ENCODE measurements at regions not wholly inside any gene's neighbourhood (a gene's known extent, or its start where the extent isn't known, plus 50 kb on each side); places are given as distances from the start of the nearest gene placed in this dataset.

DNA sequence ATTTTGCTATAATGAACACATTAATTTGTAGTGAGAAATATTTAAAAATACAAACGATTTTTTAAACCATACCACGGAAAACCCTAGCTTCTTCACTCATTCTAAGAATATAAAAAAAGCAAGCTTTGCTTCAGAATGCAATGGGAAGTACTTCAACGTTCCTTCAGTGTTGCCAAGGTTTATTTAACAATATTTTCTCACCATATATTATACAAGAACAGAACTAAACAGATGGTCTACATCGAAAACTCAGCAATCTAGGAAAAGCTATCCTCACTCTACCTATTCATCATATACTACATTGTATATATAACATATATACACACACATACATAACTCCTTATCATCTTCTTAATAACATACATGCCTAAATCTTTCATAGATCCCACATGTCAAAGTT, 1047.4 kb downstream of the IGSF11 start:
- no peak for DNase-seq

DNA sequence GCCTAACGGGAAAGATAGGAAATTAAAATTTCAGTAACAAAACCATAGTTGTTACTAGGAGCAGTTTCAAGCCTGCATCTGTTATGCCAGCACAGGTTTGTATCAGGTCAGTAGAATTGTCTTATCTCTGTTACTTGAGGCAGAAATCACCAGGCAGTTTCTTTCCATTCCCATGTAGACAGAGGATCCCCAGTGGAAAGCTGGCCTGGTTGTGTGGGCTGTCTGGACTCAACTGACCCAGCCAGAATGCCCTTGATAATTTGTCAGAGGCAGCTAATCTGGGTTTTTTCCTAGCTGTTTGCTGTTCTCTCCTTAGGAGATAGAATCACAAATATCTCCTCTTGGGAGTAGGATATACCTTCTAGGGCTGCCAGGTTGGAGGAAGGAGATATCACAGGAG, 1044.7 kb downstream of the IGSF11 start:
- no peak for DNase-seq

DNA sequence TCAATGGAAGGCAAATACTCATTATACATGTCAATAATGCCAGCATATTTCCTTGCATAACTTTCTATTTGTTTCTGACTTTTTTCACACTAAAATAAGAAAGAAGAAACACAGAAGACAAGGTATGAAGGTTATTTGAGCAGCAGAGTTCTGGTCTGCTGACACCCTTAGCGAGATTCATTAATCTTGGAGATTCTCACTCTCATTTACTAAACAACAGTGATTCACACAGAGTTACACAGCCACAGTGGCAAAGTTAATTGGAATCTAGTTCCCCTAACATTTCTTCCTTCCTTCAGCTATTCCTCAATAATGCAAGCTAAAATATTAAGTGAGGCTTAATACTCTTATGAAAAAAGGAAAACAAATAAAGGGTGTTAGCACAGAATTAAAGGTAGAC, 1044.0 kb downstream of the IGSF11 start:
- DNase-seq, result no peak

DNA sequence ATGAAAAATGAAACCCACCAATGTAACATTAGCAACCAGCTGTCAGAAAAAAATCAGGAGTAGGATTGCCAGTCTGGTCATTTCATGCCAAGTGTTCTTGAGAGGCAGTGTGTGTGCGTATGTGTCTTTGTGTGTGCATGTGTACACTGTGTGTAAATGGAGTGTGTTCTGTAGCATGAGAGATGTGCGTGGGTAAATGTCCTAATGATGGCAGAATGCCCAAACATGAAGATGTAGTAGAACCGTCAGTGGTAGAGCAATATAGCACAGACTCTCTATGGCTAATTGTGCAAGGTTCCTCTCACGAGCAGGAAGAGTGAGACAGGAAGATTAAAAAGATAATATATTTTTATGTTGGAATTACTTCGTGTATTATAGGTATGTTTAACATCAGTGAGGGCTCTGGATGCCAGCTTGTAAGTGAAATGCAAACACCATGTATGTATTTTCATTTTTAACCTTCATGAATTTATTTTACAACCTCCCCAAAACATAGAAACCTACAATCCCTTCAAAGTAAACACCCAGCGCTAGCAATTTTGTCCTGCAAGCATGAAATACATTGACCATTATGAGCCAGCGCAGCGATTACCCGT, 1038.7 kb downstream of the IGSF11 start:
- DNase-seq, result no peak

DNA sequence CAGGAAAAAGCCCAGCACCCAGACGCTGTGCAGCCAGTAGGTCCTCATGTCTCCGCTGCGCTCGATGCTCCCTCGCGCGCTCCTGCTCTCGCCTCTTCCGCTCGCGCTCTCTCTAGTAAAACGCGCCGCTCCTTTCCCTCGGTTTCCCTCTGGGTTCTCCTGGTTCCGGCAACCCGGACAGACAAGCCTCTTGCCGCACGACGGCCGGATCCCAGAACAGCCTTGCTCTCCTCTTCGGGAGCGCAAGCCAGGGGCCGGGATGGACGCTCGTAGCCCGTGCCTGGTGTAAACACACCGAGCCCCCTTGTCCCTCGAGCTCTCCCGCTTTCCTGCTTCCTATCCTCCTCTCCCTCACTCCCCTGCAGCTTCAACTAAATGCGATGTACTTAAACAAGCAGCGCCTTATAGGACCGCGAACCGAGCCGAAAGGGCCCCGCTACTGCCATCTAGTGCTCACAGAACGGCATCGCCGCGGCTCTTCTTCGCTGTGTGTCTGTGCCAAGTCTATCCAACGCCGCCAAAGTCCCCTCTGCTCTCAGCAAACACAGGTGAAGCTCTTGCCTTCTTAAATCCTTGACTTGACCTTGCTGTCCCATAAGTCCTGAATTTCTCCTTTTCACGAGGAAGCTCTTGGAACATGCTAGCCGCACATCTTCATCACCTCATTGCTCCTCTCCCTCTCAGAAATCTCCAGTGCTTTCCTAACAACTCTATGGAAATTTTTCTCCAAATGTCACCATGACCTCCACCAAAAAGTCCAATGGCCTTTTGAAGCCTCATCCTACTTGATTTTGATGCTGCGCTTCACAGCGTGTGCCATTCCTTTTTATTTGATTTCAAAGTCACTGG, 1037.2 kb downstream of the IGSF11 start:
- DNase-seq, result peak in 13 of 14 donors; percentile 39 to 83 (median 69)

DNA sequence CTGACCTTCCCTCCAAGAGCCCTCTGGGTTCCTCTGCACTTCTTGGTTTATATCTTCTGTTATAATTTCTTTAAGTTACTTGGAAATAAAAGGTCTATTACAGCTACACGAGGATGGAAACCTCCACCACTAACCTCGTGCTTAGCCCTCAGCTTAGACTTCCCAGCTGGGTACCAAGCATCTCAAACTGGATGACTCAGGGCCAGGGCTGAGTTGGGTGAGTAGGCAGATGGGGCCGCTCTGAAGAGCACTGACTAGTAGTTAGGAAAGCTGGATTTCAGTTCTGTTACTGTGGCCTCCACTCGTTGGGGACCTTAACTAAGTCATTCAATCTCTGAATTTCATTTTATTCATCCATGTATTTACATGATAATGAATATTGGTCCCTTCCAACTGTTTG, 1036.6 kb downstream of the IGSF11 start:
- DNase-seq, result no peak

DNA sequence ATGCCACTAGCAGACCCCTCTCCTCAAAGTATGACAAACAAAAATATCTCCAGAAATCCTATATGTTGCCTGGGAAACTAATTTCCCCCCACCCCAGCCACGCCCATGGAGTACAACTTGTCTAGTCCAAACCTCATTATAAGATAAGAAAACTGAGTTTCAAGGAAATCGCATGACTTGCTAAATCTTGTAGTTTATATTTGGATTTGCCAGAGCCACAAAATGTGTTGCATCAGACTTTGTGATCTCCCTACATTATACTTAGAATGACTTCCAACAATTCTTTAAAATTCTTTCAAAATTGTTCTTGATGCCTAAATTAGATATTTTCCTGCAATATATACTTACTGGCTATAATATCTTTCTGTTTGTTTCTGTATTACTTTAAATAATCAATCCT, 1034.4 kb downstream of the IGSF11 start:
- no peak for DNase-seq

DNA sequence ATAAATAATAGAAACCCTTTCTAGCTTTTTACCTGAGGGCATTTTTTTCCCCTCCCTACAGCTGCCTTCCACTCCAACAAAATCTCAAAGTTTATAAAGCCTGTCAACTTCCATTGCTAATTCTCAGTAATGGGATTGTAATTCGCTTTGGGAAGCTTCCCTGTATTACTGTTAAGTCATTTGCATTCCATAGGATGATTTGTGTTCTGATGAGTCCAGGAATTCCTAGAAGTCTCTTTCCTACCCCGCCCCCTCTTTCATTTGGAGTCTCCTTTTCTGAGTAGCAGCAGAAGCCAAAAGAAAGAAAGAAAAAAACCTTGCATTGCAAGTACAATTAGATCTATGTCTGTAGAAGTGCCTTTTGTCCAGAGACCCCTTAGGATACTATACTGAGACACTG, 1033.3 kb downstream of the IGSF11 start:
- DNase-seq, result no peak

DNA sequence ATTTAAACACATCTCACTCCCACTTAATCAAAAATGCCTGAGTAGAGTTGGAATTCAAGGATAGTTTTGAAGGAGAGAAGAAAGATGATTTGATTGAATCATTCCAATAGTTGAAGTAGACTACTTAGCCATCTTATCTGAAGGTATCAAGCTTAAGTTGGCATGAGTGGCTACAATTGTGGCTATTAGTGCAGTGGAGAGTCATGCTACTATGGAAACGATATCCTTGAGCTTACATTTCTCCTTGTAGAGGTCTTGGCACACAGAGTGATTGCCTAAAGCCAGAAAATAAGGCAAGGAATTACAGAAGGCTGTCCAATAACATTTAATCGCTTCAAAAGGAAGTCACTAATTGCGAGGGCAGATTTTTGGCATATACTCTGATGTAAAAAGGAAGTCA, 1022.7 kb downstream of the IGSF11 start:
- no peak for DNase-seq

DNA sequence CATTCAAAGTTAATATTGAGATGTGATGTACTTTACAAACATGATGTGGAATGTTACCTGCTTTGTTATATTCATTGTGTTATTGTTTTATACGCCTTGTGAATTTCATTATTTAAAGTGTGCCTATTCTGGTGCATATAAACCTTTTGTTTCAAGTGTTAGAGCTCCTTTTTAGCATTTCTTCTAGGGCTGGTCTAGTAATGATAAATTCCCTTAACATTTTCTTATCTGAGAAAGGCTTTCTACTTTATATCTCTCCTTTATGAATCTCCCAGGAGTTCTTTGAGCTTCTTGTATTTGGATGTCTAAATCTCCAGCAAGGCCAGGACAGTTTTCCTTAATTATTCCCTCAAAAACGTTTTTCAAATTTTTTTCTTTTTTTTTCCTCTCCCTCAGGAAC, 1005.6 kb downstream of the IGSF11 start:
- DNase-seq, result no peak

DNA sequence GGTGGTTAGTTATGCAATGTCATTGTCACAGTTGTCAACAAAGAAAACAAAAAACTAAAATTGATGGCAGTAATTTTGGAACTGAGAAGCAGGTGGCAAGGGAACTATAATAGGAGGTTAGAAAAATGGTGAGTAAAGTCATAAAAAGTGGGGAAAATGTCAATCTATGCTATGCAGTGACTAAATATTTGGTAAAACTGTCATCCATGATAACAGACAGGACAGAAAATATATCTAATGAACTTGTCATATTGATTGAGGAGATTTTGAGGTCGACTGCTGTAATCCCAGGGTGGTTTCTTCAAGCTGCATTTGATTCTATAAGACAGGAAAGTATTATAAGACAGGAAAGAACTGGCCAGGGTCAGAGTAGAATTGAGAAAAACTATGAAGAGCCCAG, 998.4 kb downstream of the IGSF11 start:
- no peak for DNase-seq

DNA sequence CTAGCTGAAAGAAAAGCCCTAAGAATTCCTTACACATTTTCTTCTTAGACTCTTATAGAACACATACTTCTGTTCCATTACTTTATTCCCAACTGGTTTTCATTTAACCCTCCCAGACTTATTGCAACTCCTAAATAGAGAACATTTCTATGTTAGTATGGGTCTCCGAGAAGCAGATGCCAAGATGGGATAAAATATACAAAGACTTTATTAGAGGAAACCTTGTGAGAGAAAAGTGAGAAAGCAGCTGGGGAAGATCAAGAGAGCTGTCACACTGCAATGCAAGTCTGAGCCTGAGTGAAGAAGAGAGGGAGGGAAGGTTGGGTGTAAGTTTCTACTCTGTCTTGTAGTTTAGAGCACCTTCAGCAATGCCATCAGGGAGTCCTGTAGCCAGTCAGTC, 979.3 kb downstream of the IGSF11 start:
- no peak for DNase-seq

DNA sequence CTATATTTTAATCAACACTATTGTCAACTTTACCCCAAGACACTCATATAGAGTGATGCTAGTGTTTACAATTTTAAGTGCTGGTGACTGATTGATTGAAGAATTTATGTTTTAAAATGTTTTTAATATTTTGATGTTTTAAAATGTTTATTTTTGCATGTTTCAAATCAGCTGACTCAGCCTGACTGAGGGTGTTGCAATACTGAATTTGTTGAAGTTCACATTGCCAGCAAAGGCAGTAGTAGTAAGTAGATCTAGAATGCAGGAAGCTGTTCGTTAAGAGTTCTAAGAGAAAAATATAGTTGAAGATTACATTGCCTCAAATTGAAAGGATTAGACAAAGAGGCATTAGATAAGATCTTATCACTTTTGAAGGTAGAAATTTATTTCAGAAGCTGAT, 977.6 kb downstream of the IGSF11 start:
- no peak for DNase-seq

DNA sequence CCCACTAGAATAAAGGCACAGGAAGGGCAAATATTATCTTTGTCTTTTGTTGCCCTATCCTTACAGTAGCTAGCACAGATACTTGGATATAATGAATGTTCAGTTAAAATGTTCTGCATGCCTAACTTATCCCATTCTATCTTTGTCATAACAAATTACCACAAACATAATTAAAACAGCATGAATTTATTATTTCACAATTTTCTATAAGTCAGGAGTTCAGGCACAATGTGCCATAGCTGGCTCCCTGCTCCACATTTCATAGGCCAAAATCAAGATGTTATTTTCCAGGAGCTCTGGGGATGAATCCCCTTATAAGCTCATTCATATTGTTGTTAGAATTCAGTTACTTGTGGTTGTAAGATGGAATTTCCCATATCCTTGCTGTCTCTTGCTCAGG, 975.5 kb downstream of the IGSF11 start:
- DNase-seq, result no peak

DNA sequence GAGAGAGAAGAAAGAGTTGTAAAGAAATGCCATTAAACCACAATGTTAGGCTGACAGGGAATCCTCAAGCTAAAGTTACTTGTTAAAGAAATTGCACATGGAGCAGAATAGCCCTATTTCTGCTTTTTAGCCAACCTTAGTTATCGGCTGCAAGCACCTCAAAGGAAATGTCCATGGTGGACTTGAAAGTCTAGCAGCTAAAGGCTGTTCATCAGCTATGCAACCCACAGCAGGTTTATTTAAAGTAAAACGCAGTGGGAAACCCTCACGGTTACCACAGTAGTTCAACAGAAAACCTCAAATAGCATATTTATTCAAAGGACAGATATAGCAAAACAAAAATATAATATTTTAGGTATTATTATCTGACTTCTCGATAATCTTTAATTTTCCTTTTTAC, 967.2 kb downstream of the IGSF11 start:
- DNase-seq, result no peak

DNA sequence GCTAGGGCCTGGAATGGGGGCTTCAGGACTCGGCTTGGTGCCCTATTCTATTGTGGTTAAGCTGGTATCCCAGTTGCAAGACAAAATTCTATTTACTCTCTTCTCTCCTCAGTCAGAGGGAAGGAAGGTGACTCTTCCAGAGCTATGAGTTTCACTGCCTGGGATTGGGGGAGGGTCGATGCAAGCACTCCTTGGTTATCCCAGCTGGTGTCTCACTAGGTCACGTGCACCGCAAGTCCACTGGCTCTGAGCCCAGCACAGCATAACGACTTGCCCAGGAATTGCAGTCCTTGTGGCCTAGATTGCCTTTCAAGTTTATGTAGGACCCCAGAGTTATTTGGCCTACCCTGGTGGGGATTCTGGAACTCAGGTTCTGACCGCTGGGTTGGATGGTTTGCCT, 958.8 kb downstream of the IGSF11 start:
- no peak for DNase-seq

DNA sequence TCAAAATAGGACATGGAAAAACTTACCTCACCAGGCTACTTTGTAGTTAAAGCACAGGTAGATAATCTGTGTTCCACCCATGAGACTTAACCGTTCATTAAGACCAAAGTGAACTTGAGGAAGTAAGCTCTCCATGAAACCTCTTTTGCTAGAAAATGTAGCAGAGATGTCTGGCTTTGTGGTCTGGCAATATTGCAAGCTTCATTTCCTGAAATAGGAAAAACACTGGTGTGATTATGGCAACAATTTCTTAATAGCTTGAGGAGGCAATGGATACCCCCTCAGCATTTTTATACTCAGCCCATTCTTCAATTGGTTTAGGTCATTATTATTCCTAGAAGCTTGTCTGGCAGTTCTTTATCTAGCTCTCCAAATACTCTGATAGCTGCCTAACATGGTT, 957.3 kb downstream of the IGSF11 start:
- DNase-seq, result no peak

DNA sequence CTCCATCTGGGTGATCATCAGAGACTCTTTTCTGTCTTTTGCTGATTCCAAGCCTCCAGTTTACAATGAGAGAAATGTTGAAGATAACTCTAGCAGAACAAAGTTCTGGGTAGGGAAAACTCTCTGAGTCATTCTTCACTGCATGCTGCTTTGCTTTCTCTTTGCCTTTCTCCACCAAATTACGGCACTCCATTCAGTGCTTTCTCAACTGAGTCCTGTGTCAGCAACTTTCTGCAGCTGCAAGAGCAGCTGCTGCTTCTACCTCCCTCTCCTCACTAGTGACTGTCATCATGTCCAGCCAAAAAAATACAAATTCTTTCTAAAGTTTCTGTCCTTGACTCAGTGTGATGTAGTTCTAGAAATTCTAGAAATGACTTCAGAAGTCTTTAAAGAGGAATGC, 953.8 kb downstream of the IGSF11 start:
- DNase-seq, result no peak

DNA sequence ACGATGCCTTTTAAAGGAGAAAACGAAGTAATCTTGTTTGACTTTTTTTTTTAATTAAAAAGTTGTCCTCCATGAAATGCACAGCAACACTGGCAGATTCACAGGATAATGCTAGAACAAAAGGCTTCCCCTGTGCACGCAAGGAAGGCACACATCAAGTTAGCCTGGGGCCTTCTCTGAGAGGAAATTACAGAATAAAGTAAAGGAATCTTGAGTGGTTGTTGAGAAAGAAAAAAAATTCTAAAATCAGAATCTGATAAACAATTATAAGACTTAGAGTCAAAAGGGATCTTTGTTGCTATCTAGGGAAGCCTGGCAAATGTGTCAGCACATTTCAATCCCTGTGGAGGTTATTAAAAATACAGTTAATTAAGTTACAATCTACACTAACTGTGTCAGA, 946.0 kb downstream of the IGSF11 start:
- no peak for DNase-seq

DNA sequence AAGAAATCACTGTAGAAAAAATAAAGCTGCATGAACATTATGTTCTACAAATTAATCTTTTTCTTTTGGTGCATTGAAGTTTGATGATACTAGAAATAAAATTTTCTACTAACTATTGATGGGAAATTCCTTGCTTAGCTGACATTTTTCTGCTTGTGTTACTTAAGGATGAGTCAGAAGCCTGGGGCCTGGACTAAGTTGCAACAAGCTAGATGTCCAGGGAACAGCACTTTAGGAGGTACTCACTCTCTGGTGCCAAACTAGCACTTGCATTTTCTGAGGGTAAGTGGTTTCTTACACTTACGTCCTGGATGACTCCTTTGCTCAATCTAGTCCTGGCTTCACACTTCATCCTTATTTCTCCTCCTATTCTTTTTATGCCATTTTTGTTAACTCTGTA, 945.1 kb downstream of the IGSF11 start:
- DNase-seq, result no peak

DNA sequence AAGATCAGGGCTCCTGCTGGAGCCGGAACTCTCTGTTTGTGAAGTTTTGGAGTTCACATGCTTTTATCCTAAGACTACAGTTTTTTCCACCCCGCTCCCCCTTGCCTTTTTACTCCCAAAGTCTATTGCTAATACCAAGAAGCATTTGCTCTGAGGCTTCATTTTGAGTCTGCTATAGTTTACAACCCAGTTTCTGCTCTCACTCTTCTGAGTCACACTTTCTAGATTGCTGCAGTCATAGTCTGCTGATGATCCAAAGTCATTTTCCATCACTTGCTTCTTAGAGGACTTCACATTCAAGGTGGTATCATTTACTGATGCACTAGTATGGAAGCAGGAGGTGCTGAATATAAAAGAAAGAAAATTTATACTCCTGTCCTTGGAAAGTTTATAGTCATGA, 937.4 kb downstream of the IGSF11 start:
- no peak for DNase-seq

DNA sequence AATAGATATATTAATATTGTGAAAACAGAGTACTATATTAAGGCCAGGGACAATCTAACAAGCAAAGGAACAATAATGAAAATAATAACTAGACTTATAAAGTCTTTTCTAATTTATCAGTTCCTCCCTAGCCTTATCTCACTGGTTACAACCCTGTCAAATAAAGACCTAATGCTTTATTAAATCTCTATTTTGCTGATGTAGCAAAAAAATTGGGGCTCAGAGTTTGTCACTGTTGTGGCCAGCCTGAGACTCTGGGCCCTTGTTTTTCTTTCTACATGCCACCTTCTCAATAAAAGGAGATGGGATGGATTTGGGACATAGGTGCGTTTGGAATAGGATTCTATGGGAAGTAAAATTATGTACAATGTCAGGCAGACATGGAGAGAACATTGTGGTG, 937.0 kb downstream of the IGSF11 start:
- no peak for DNase-seq

DNA sequence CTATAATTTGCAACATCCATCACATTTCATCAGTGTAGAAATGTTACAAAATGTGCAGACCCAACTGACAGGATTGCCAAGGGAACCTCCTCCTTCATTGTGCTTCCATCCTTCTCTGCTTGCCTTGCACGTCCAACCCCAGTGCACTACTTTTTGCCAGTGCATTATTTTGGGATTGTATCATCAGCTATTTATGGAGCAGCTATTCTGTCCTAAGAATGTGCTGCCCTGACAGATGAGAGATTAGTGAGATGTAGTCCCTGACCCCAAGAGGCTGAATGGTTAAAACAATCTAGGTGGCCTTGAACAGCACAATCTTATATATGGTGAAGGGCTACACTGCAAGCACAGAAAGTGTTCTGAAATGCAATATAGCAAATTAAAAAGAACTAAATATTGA, 935.8 kb downstream of the IGSF11 start:
- DNase-seq, result no peak

DNA sequence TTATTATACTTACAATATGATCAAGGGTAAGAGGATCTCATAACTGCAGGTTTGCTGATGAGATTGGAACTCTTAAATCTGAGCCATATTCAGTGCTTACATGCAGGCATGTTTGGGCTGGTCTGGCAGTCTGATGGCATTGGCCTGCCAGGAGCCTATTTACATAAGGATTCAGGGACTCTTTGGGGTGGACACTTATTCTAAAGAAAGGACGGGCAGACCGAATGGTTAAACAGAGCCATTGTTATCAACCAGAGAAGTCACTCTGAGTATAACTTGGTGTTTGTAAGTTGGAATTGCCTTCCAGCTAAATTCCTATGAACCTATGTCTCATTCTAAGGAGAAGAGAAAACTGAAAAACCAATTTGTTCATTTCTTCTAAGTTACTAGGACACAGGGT, 932.8 kb downstream of the IGSF11 start:
- DNase-seq, result no peak

DNA sequence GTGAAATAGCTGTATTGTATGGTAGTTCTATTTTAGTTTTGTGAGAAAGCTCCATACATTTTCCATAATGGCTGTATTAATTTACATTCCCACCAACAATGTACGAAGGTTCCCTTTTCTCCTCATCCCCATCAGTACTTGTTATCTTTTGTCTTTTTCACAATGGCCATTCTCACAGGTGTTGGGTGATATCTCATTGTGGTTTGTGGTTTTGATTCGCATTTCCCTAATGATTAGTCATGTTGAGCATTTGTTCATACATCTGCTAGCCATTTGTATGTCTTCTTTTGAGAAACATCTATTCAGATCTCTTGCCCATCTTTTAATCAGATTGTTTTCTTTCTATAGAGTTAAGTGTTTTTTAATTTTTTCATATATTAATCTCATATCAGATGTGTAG, 931.9 kb downstream of the IGSF11 start:
- DNase-seq, result no peak

Data from C1 segment of cervical spinal cord (tissue), 14 donors.